Astrocyte (in vitro differentiated cells and primary cell): ENCODE measurements at regions not wholly inside any gene's neighbourhood (a gene's known extent, or its start where the extent isn't known, plus 50 kb on each side); places are given as distances from the start of the nearest gene placed in this dataset.

Experiments
- DNase-seq: peaks from one replicate; pipeline ENCODE4 v3.0.0-alpha.2; 2010; ENCODE audit warnings: low read depth
- FAIRE-seq: peaks from 2 replicates; lab custom pipeline; 2011; peaks lifted over from hg19 to GRCh38; lab: Jason Lieb, UNC
- H2AFZ ChIP-seq: 2 replicates; pipeline ENCODE4 v1.6.0; 2012; ENCODE audit warnings: low read depth, low read length, inconsistent platforms
- H3K27ac ChIP-seq: 2 replicates; pipeline ENCODE4 v1.5.1; 2011; ENCODE audit warnings: low read depth, low read length, inconsistent platforms
- H3K27me3 ChIP-seq: 2 replicates; pipeline ENCODE4 v1.6.0; 2011; ENCODE audit warnings: low read length, inconsistent platforms; ENCODE audit not compliant: insufficient read depth
- H3K36me3 ChIP-seq: 2 replicates; pipeline ENCODE4 v1.5.1; 2011; ENCODE audit warnings: low read length, inconsistent platforms; ENCODE audit not compliant: insufficient read depth
- H3K4me1 ChIP-seq: 2 replicates; pipeline ENCODE4 v1.5.1; 2011; ENCODE audit warnings: low read length, inconsistent platforms; ENCODE audit not compliant: insufficient read depth
- H3K4me2 ChIP-seq: 2 replicates; pipeline ENCODE4 v1.6.0; 2012; ENCODE audit warnings: low read length, inconsistent platforms
- H3K4me3 ChIP-seq: 2 replicates; pipeline ENCODE4 v1.5.1; 2011; ENCODE audit warnings: low read depth, mild to moderate bottlenecking, low read length, inconsistent platforms; ENCODE audit not compliant: insufficient read depth
- H3K79me2 ChIP-seq: 2 replicates; pipeline ENCODE4 v1.6.0; 2012; ENCODE audit warnings: mild to moderate bottlenecking, low read length, inconsistent platforms; ENCODE audit not compliant: insufficient read depth
- H3K9ac ChIP-seq: 2 replicates; pipeline ENCODE4 v1.6.0; 2012; ENCODE audit warnings: mild to moderate bottlenecking, low read length, inconsistent platforms
- H3K9me3 ChIP-seq: 2 replicates; pipeline ENCODE4 v1.5.1; 2012; ENCODE audit warnings: low read depth, mild to moderate bottlenecking, low read length, inconsistent platforms; ENCODE audit not compliant: insufficient read depth
- H4K20me1 ChIP-seq: 2 replicates; pipeline ENCODE4 v1.6.0; 2012; ENCODE audit warnings: low read length, inconsistent platforms; ENCODE audit not compliant: insufficient read depth
- H3K27ac Mint-ChIP-seq: one replicate; pipeline ENCODE4 v1.8.0; 2021; ENCODE audit warnings: mild to moderate bottlenecking, mixed read lengths; ENCODE audit not compliant: unreplicated experiment
- H3K27me3 Mint-ChIP-seq: one replicate; pipeline ENCODE4 v1.8.0; 2021; ENCODE audit warnings: low read depth, mixed read lengths; ENCODE audit not compliant: unreplicated experiment
- H3K36me3 Mint-ChIP-seq: one replicate; pipeline ENCODE4 v1.8.0; 2021; ENCODE audit warnings: low read depth, mixed read lengths; ENCODE audit not compliant: unreplicated experiment
- H3K4me1 Mint-ChIP-seq: one replicate; pipeline ENCODE4 v1.8.0; 2021; ENCODE audit warnings: low read depth, mixed read lengths; ENCODE audit not compliant: unreplicated experiment
- H3K4me3 Mint-ChIP-seq: one replicate; pipeline ENCODE4 v1.8.0; 2021; ENCODE audit warnings: mild to moderate bottlenecking, moderate library complexity, mixed read lengths; ENCODE audit not compliant: unreplicated experiment
- H3K9me3 Mint-ChIP-seq: one replicate; pipeline ENCODE4 v1.8.0; 2021; ENCODE audit warnings: mild to moderate bottlenecking, mixed read lengths; ENCODE audit not compliant: unreplicated experiment
- CTCF ChIP-seq: IDR thresholded peaks from 2 replicates; pipeline ENCODE4 v1.5.1; 2011; ENCODE audit warnings: low read depth, mild to moderate bottlenecking, inconsistent platforms, low read length, moderate library complexity; ENCODE audit not compliant: insufficient read depth
- EZH2 ChIP-seq: IDR thresholded peaks from 2 replicates; pipeline ENCODE4 v1.6.1; 2012; ENCODE audit warnings: mild to moderate bottlenecking, low read length, inconsistent platforms; ENCODE audit not compliant: insufficient read depth

DNA sequence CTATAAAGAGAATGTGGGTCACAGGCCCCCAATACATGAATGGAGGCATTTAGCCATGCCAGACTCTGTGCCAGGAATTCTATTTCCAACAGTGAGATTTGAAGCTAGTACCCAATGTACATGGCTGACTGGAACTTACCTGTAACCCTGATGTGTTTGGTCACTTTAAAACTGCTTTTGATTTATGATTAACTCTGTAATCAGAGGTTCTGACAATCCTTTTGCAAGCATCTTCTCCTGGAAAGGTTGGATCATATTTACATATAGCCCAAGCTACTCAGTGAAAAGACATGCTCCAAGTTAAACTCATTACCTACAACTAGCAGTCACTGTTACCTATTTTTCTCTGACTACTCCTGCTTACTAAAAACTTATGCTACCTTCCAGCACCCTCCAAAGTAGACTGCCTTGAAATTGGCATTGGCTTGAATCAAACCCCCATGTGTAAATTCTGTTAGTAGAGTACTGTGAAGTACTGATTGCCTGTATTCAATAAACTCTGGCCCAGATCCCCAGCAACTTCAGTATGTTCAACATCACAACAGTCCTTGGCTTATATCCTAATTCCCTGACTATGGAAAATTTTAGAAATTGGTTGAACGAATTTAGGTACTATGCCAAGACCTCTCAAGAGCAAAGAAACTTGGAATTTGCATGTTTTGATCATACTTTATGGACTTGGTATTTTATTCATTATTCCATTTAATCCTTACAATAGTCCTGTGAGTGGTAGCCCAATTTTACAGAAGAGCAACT, 665.6 kb upstream of the NECTIN3 start:
- TF ChIP-seq CTCF (no peak), EZH2 (no peak)
- H3K4me1 Mint-ChIP-seq: no peaks in the 10 kb centered on the region
- H3K9ac ChIP-seq: no peak overlapping the region
- no peak overlapping the region for H3K27ac ChIP-seq
- H3K4me1 ChIP-seq: no peaks in the 10 kb centered on the region
- H3K27me3 ChIP-seq: no peaks in the 10 kb centered on the region
- no peak overlapping the region for H3K4me2 ChIP-seq
- no peak overlapping the region for H3K4me3 ChIP-seq
- no peak overlapping the region for H2AFZ ChIP-seq
- no peaks in the 10 kb centered on the region for H3K79me2 ChIP-seq
- no peak for DNase-seq
- H3K9me3 Mint-ChIP-seq: no peaks in the 10 kb centered on the region
- H3K27ac Mint-ChIP-seq: no peak overlapping the region
- no peak for FAIRE-seq
- H4K20me1 ChIP-seq: no peaks in the 10 kb centered on the region
- H3K36me3 ChIP-seq: no peaks in the 10 kb centered on the region
- no peaks in the 10 kb centered on the region for H3K36me3 Mint-ChIP-seq
- H3K27me3 Mint-ChIP-seq: no peaks in the 10 kb centered on the region
- H3K9me3 ChIP-seq: no peaks in the 10 kb centered on the region
- no peak overlapping the region for H3K4me3 Mint-ChIP-seq

DNA sequence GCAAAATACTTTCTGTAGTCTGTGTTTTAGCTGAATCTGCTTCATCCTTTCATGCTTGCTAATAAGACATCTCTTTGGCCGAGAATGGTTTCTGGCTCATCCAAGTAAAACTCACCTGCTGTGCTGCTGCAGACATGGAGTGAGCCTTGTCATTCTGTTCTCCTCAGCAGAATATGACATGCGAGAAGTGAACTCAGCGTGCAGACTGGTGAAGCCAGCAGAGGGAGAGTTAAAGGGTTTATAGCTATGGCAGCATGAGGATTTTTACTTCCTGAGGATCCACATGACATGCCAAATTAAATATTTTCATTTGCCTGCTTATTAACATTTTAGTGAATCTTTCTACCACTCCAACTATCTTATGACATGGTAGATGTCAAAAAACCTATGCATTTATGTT, 658.4 kb upstream of the NECTIN3 start:
- Histone ChIP-seq H4K20me1 (no peaks in the 10 kb centered on the region), H3K9me3 (no peaks in the 10 kb centered on the region), H3K4me1 (peaks cover 24% of the 10 kb centered on the region), H3K4me3 (no peak overlapping the region), H3K36me3 (no peaks in the 10 kb centered on the region), H3K27me3 (no peaks in the 10 kb centered on the region), H3K27ac (peak overlapping the region; percentile 93), H3K79me2 (no peaks in the 10 kb centered on the region), H2AFZ (no peak overlapping the region), H3K9ac (peak overlapping the region; percentile 40), H3K4me2 (peak overlapping the region; percentile 75)
- peaks cover 22% of the 10 kb centered on the region for H3K4me1 Mint-ChIP-seq
- no peaks in the 10 kb centered on the region for H3K9me3 Mint-ChIP-seq
- peak overlapping the region; percentile 97 for H3K27ac Mint-ChIP-seq
- TF ChIP-seq CTCF (no peak), EZH2 (no peak)
- DNase-seq (no peak), FAIRE-seq (no peak)
- H3K4me3 Mint-ChIP-seq: no peak overlapping the region
- H3K36me3 Mint-ChIP-seq: no peaks in the 10 kb centered on the region
- H3K27me3 Mint-ChIP-seq: no peaks in the 10 kb centered on the region
